Spleen (tissue), 7 donors: ENCODE measurements at regions not wholly inside any gene's neighbourhood (a gene's known extent, or its start where the extent isn't known, plus 50 kb on each side); places are given as distances from the start of the nearest gene placed in this dataset.

Experiments
- POLR2A ChIP-seq, 3 donors: fragments of 450-650 bp; IDR thresholded peaks; one replicate each; pipeline ENCODE4 v1.5.1; 2017; ENCODE audit warnings: antibody characterized with exemption in 3 of 3, mild to moderate bottlenecking in 1 of 3
- POLR2AphosphoS5 ChIP-seq, 3 donors: sonication (generic); formaldehyde crosslinking; IDR thresholded peaks; one replicate each; pipeline ENCODE4 v1.5.1; 2017; ENCODE audit warnings: antibody characterized with exemption in 3 of 3
- TF ChIP-seq, protein P1 (sequence below), 11 experiments: fragments of 200-600 bp in 7 of 11; fragments of 450-650 bp in 4 of 11; sonication (generic) in 4 of 11; IDR thresholded peaks in 8 of 11; conservative IDR thresholded peaks in 3 of 11; 1 replicate in 7 of 11; 2 replicates in 4 of 11; pipeline versions ENCODE4 v1.4.0 to v1.8.0; 2016 to 2021; ENCODE audit warnings: antibody characterized with exemption in 11 of 11, inconsistent platforms in 4 of 11, mild to moderate bottlenecking in 1 of 11
- donor health status: DM: no; HTN: no; CAD: no; lungs with moderate emphysema.
- donor health status: DM: no; HTN: no; CAD: no.
- donor health status: DM: no; HTN: no; CAD: no.

DNA sequence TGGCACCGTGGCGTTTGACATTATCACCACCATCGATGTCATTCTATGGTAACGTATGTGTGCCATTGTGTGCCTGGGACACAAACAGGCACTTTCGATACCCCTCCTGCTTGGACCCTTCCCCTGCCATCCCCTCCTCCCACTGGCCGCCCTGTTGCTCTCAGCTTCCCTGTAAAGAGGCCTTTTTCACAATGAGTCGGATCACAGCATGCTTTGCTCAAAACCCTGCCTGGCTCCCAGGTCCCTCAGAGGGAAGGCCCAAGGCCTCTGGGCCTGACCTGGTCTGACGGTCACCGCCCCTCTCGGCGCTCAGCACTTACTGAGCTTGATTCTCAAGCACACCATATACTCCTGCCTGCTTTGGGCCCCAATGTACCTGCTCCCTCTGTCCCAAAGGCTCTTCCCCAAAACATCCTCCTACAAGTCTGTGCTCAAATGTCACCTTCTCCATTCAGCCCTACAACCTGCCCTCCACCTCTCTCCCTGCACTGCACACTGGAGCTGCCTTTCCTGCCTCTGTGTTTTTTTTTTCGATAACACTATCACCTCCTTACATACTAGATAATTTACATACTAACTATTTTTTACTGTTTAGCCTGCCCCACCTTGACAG lies 303.8 kb downstream of the SOX9 start:
- TF ChIP-seq, protein P1, sequence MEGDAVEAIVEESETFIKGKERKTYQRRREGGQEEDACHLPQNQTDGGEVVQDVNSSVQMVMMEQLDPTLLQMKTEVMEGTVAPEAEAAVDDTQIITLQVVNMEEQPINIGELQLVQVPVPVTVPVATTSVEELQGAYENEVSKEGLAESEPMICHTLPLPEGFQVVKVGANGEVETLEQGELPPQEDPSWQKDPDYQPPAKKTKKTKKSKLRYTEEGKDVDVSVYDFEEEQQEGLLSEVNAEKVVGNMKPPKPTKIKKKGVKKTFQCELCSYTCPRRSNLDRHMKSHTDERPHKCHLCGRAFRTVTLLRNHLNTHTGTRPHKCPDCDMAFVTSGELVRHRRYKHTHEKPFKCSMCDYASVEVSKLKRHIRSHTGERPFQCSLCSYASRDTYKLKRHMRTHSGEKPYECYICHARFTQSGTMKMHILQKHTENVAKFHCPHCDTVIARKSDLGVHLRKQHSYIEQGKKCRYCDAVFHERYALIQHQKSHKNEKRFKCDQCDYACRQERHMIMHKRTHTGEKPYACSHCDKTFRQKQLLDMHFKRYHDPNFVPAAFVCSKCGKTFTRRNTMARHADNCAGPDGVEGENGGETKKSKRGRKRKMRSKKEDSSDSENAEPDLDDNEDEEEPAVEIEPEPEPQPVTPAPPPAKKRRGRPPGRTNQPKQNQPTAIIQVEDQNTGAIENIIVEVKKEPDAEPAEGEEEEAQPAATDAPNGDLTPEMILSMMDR (IDR thresholded peaks at IDR 0.05 in 8 of 11, conservative IDR thresholded peaks at IDR 0.05 in 3 of 11): no peak
- TF ChIP-seq POLR2AphosphoS5 (IDR thresholded peaks at IDR 0.05) (no peak), POLR2A (IDR thresholded peaks at IDR 0.05) (no peak)
